ENCODE measurements at regions not wholly inside any gene's neighbourhood (a gene's known extent, or its start where the extent isn't known, plus 50 kb on each side); places are given as distances from the start of the nearest gene placed in this dataset.
"Not testable (repeated sequence)": the region's sequence is repeated elsewhere in the genome, so short reads cannot be mapped to it uniquely, and the experiment has no call there.

- Mint-ChIP-seq H3K9me3 (ENCODE audit: low read depth) (peaks cover 25% of the 10 kb centered on the region), H3K27me3 (no peaks in the 10 kb centered on the region), H3K4me1 (ENCODE audit: low read depth) (no peaks in the 10 kb centered on the region), H3K4me3 (ENCODE audit: low read depth) (no peak overlapping the region), H3K27ac (no peak overlapping the region), H3K36me3 (ENCODE audit: insufficient read depth) (peaks cover 1% of the 10 kb centered on the region)
- DNase-seq (ENCODE audit: low spot score, unreplicated experiment), result no peak
- no peak for TF ChIP-seq CTCF (IDR thresholded peaks at IDR 0.05; ENCODE audit: unreplicated experiment)
These were observed 348.8 kb downstream of the TFAP2B start for GRCh38 chr6:51167468-51167867.

- DNase-seq (ENCODE audit: low spot score, unreplicated experiment), result no peak
- H3K27me3 Mint-ChIP-seq, result no peaks in the 10 kb centered on the region
- no peak for TF ChIP-seq CTCF (IDR thresholded peaks at IDR 0.05; ENCODE audit: unreplicated experiment)
- no peak overlapping the region for H3K27ac Mint-ChIP-seq
- H3K36me3 Mint-ChIP-seq (ENCODE audit: insufficient read depth), result no peaks in the 10 kb centered on the region
- H3K9me3 Mint-ChIP-seq (ENCODE audit: low read depth), result no peaks in the 10 kb centered on the region
- no peaks in the 10 kb centered on the region for H3K4me1 Mint-ChIP-seq (ENCODE audit: low read depth)
- no peak overlapping the region for H3K4me3 Mint-ChIP-seq (ENCODE audit: low read depth)
These were observed 364.2 kb downstream of the TFAP2B start for GRCh38 chr6:51182827-51183226.

- H3K27me3 Mint-ChIP-seq, result no peaks in the 10 kb centered on the region
- H3K36me3 Mint-ChIP-seq (ENCODE audit: insufficient read depth), result no peaks in the 10 kb centered on the region
- no peak overlapping the region for H3K27ac Mint-ChIP-seq
- no peaks in the 10 kb centered on the region for H3K9me3 Mint-ChIP-seq (ENCODE audit: low read depth)
- no peak for TF ChIP-seq CTCF (IDR thresholded peaks at IDR 0.05; ENCODE audit: unreplicated experiment)
- H3K4me3 Mint-ChIP-seq (ENCODE audit: low read depth), result no peak overlapping the region
- no peaks in the 10 kb centered on the region for H3K4me1 Mint-ChIP-seq (ENCODE audit: low read depth)
- no peak for DNase-seq (ENCODE audit: low spot score, unreplicated experiment)
These were observed 365.4 kb downstream of the TFAP2B start for GRCh38 chr6:51184046-51184445.

- not testable (repeated sequence) for H3K4me1 Mint-ChIP-seq (ENCODE audit: low read depth); H3K9me3 Mint-ChIP-seq (ENCODE audit: low read depth); H3K4me3 Mint-ChIP-seq (ENCODE audit: low read depth); DNase-seq (ENCODE audit: low spot score, unreplicated experiment); H3K27me3 Mint-ChIP-seq; H3K36me3 Mint-ChIP-seq (ENCODE audit: insufficient read depth); H3K27ac Mint-ChIP-seq
These were observed 374.5 kb downstream of the TFAP2B start for GRCh38 chr6:51193163-51193562.

GRCh38 chr6:51199105-51199552, 380.5 kb downstream of the TFAP2B start:
- no peak for TF ChIP-seq CTCF (IDR thresholded peaks at IDR 0.05; ENCODE audit: unreplicated experiment)
- H3K36me3 Mint-ChIP-seq (ENCODE audit: insufficient read depth), result no peaks in the 10 kb centered on the region
- H3K4me3 Mint-ChIP-seq (ENCODE audit: low read depth), result no peak overlapping the region
- H3K4me1 Mint-ChIP-seq (ENCODE audit: low read depth), result no peaks in the 10 kb centered on the region
- H3K27ac Mint-ChIP-seq, result no peak overlapping the region
- no peaks in the 10 kb centered on the region for H3K27me3 Mint-ChIP-seq
- H3K9me3 Mint-ChIP-seq (ENCODE audit: low read depth), result no peaks in the 10 kb centered on the region
- no peak for DNase-seq (ENCODE audit: low spot score, unreplicated experiment)

GRCh38 chr6:51199733-51200260, 381.1 kb downstream of the TFAP2B start:
- Mint-ChIP-seq H3K4me1 (ENCODE audit: low read depth) (no peaks in the 10 kb centered on the region), H3K4me3 (ENCODE audit: low read depth) (no peak overlapping the region)
- no peak for DNase-seq (ENCODE audit: low spot score, unreplicated experiment)

More at GRCh38 chr6:51199733-51200260, 381.1 kb downstream of the TFAP2B start:
- H3K27ac Mint-ChIP-seq, result no peak overlapping the region
- no peaks in the 10 kb centered on the region for H3K27me3 Mint-ChIP-seq
- no peaks in the 10 kb centered on the region for H3K9me3 Mint-ChIP-seq (ENCODE audit: low read depth)
- no peaks in the 10 kb centered on the region for H3K36me3 Mint-ChIP-seq (ENCODE audit: insufficient read depth)
- TF ChIP-seq CTCF (IDR thresholded peaks at IDR 0.05; ENCODE audit: unreplicated experiment), result no peak
